H1 (cell line): ENCODE measurements at regions not wholly inside any gene's neighbourhood (a gene's known extent, or its start where the extent isn't known, plus 50 kb on each side); places are given as distances from the start of the nearest gene placed in this dataset.

ENCODE experiments used
- POLR2A ChIP-seq, 2 experiments: IDR thresholded peaks; 1 replicate in 1 of 2; 2 replicates in 1 of 2; pipeline ENCODE4 v1.6.1; 2011; ENCODE audit warnings: low read depth in 2 of 2, low read length in 2 of 2, mild to moderate bottlenecking in 2 of 2; ENCODE audit errors: control extremely low read depth in 1 of 2
- POU5F1 ChIP-seq: IDR thresholded peaks from 2 replicates; pipeline ENCODE4 v1.6.1; 2011; ENCODE audit warnings: low read depth, mild to moderate bottlenecking, low read length, moderate library complexity
- RXRA ChIP-seq: IDR thresholded peaks from 2 replicates; pipeline ENCODE4 v1.6.1; 2011; ENCODE audit warnings: low read depth, mild to moderate bottlenecking, low read length, moderate library complexity; ENCODE audit not compliant: insufficient read depth

DNA sequence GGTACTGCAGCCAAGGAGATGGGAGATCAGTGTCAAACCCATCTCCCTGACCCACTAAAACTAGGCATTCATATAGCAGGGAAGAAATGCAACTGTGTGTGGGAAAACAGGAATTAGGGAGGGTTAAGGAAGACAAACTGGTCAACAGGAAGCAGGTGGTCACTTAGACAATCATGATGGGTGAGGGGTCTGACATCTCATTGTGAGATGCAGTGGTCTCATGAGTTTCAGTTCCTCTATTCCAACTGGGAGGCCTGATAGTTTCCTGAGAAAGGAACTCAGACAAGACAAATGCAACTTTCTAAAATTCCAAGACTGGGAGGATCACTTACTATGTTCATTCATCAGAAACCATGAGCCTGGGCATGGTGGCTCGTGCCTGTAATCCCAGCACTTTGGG is 361.4 kb upstream of the C16orf82 start (continued):
- TF ChIP-seq RXRA (no peak), POU5F1 (no peak), POLR2A (IDR thresholded peaks at IDR 0.05; ENCODE audit: control extremely low read depth in 1 of 2, low read depth in 2 of 2, low read length in 2 of 2) (no peak)
- TF ChIP-seq, all 59 proteins: peak for 0
